Gastrocnemius medialis (tissue), 4 donors: ENCODE measurements at regions not wholly inside any gene's neighbourhood (a gene's known extent, or its start where the extent isn't known, plus 50 kb on each side); places are given as distances from the start of the nearest gene placed in this dataset.

Experiments
- ATAC-seq, 2 donors: fragments of 150-250 bp; one replicate each; pipeline ENCODE4 v1.9.1; 2016
- DNase-seq, 2 donors: peaks; one replicate each; pipeline ENCODE4 v3.0.0-alpha.2; 2019
- H3K27ac ChIP-seq, 4 donors: fragments of 200-600 bp; sonication (generic); 1 replicate in 1 of 4; 2 replicates in 3 of 4; pipeline ENCODE4 v1.5.1; 2016 to 2018; ENCODE audit warnings: mild to moderate bottlenecking in 2 of 4, moderate library complexity in 1 of 4
- H3K27me3 ChIP-seq, 3 donors: fragments of 200-600 bp; sonication (generic) in 2 of 3; 1 replicate in 1 of 3; 2 replicates in 2 of 3; pipeline versions ENCODE4 v1.5.1 to v1.6.0; 2016 to 2019; ENCODE audit warnings: mild to moderate bottlenecking in 1 of 3, moderate library complexity in 1 of 3
- H3K36me3 ChIP-seq, 2 donors: fragments of 200-600 bp; sonication (generic) in 1 of 2; one replicate each; pipeline ENCODE4 v1.5.1; 2017 to 2018
- H3K4me1 ChIP-seq, 2 donors: fragments of 200-600 bp; sonication (generic) in 1 of 2; one replicate each; pipeline ENCODE4 v1.5.1; 2016 to 2017; ENCODE audit warnings: mild to moderate bottlenecking in 2 of 2
- H3K4me3 ChIP-seq, 4 donors: fragments of 200-600 bp; sonication (generic) in 3 of 4; 1 replicate in 1 of 4; 2 replicates in 3 of 4; pipeline ENCODE4 v1.5.1; 2016 to 2019; ENCODE audit warnings: mild to moderate bottlenecking in 2 of 4
- H3K9me3 ChIP-seq, 3 donors: fragments of 200-600 bp; sonication (generic) in 2 of 3; 1 replicate in 1 of 3; 2 replicates in 2 of 3; pipeline ENCODE4 v1.5.1; 2016 to 2019
- POLR2A ChIP-seq, 2 donors: fragments of 450-650 bp; IDR thresholded peaks; one replicate each; pipeline ENCODE4 v1.6.1; 2017; ENCODE audit warnings: antibody characterized with exemption in 2 of 2, mild to moderate bottlenecking in 2 of 2, moderate library complexity in 2 of 2
- in situ Hi-C, 4 donors: fragments of 200-750 bp; cut with MboI; loops; one replicate each; pipeline versions ENCODE4 v1.15.0 to v1.8.0; 2017; ENCODE audit warnings: low sequenced_read_pairs in 4 of 4
- intact Hi-C: fragments of 100-400 bp; cut with DNase I; formaldehyde crosslinking; loops from one replicate; pipeline ENCODE4 v1.15.1; 2023; ENCODE audit warnings: low total_unique reads
- TF ChIP-seq, protein P1 (sequence below), 5 experiments: fragments of 450-650 bp in 3 of 5; fragments of 200-600 bp in 2 of 5; sonication (generic) in 2 of 5; IDR thresholded peaks in 4 of 5; conservative IDR thresholded peaks in 1 of 5; 1 replicate in 4 of 5; 2 replicates in 1 of 5; pipeline ENCODE4 v1.5.1; 2016 to 2019; ENCODE audit warnings: antibody characterized with exemption in 5 of 5, mild to moderate bottlenecking in 3 of 5, moderate library complexity in 3 of 5

DNA sequence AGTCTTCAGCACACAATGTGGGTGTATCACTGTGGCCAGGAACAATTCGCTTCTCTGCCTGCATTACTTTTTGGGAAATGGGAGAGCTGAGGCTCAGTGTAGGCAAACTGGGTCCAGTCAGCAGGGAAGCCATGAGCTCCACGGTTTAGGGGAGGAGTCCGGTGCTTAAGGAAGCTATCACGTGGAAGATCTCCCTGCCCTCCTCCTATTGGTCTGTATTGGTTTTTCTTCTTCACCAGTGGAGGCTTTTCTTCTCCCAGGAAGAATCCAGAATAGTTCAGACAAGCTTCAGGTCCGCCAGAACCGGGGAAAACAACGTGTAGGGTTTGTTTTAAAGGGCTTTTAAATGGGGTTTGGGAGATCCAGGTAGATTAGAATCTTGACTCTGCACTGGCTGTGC lies 156.2 kb upstream of the CAMK1G start:
- ATAC-seq (no peak), DNase-seq (no peak)
- intact Hi-C loops, result no loop called here
- Histone ChIP-seq H3K27me3 (no peaks in the 10 kb centered on the region), H3K4me1 (no peaks in the 10 kb centered on the region), H3K36me3 (no peaks in the 10 kb centered on the region), H3K27ac (no peak overlapping the region), H3K4me3 (no peak overlapping the region), H3K9me3 (no peaks in the 10 kb centered on the region)
- in situ Hi-C loops, result no loop called here
- TF ChIP-seq, protein P1, sequence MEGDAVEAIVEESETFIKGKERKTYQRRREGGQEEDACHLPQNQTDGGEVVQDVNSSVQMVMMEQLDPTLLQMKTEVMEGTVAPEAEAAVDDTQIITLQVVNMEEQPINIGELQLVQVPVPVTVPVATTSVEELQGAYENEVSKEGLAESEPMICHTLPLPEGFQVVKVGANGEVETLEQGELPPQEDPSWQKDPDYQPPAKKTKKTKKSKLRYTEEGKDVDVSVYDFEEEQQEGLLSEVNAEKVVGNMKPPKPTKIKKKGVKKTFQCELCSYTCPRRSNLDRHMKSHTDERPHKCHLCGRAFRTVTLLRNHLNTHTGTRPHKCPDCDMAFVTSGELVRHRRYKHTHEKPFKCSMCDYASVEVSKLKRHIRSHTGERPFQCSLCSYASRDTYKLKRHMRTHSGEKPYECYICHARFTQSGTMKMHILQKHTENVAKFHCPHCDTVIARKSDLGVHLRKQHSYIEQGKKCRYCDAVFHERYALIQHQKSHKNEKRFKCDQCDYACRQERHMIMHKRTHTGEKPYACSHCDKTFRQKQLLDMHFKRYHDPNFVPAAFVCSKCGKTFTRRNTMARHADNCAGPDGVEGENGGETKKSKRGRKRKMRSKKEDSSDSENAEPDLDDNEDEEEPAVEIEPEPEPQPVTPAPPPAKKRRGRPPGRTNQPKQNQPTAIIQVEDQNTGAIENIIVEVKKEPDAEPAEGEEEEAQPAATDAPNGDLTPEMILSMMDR (IDR thresholded peaks at IDR 0.05 in 4 of 5, conservative IDR thresholded peaks at IDR 0.05 in 1 of 5), result no peak
- no peak for TF ChIP-seq POLR2A (IDR thresholded peaks at IDR 0.05)

DNA sequence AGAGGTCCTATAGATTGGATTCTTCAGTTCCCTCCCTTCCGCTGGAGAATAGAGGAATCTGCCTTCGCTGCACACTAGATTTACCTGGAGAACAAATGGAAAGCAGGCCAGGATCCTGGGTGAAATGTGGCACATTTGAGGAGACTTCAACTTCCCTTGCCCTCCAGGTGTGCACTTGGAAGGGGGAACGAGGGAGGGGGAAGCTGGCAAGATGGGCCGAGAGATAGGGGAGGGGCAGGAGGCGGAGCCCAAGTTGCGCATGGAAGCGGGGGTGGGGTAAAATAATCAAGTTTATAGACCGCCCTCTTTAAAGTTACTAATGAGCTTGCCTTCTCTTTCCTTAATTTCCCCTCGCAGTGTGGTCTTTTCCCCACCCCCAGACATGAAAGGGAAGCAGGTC lies 155.7 kb upstream of the CAMK1G start:
- no peak for ATAC-seq
- Histone ChIP-seq H3K4me3 (no peak overlapping the region), H3K36me3 (no peaks in the 10 kb centered on the region), H3K9me3 (no peaks in the 10 kb centered on the region), H3K4me1 (no peaks in the 10 kb centered on the region), H3K27ac (no peak overlapping the region), H3K27me3 (no peaks in the 10 kb centered on the region)
- no peak for DNase-seq
- in situ Hi-C loops, result no loop called here
- intact Hi-C loops, result no loop called here
- TF ChIP-seq POLR2A (IDR thresholded peaks at IDR 0.05), result no peak
- TF ChIP-seq, protein P1 (IDR thresholded peaks at IDR 0.05 in 4 of 5, conservative IDR thresholded peaks at IDR 0.05 in 1 of 5), result no peak

DNA sequence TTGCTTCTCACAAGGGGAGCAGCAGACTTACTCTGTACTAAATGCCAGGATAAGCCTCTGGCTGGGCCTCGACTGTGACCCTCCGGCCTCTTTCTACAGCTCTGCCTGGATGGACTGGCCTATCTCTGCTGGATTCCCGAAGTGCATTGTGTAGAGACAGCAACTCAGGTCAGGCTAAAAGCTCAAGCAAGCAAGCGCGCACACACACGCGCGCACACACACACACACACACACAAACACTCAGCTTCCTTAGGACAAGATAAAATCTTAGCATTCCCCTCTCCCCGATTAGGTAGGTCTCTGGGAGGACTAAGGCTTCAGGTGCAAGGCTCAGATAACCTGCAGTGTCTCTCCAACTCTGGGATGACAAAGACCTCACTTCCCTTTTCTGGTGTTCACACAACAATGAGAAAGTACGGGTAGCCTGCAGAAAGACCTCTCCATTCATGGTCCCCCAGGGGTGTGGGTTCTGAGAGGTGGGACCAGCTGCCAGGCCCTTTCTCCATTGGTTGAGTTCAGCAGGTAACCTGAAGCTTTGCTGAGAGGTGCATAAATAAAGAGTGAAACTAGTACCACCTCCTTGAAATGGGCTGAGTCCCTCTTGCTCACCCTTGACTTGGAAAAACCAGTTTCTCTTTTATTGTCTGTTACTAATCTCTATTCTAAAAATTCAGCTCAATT lies 155.1 kb upstream of the CAMK1G start:
- Histone ChIP-seq H3K4me3 (no peak overlapping the region), H3K4me1 (no peaks in the 10 kb centered on the region), H3K36me3 (no peaks in the 10 kb centered on the region), H3K27me3 (no peaks in the 10 kb centered on the region), H3K9me3 (no peaks in the 10 kb centered on the region), H3K27ac (no peak overlapping the region)
- DNase-seq (no peak), ATAC-seq (no peak)
- in situ Hi-C loops (no loop called here), intact Hi-C loops (no loop called here)
- TF ChIP-seq, protein P1 (IDR thresholded peaks at IDR 0.05 in 4 of 5, conservative IDR thresholded peaks at IDR 0.05 in 1 of 5), result no peak
- no peak for TF ChIP-seq POLR2A (IDR thresholded peaks at IDR 0.05)

DNA sequence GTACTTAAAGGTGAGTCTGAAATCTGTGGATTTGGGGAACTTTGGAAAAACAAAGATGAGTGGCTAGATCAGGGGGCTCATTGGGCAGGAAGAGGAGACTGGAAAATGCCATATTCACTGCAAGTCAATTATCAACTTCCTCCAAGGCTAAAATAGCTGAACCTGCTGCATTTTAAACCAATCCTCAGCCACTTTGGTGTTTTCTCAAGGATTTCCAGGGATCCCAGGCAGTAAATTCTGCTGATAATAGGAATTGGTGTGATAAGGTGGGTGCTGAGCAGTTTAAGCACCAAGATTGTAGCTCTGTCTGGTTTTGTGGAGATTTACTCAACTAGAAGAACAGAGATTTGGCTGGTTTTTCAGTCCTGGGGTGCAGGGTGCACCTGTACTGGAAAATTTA lies 153.9 kb upstream of the CAMK1G start:
- no peak for DNase-seq
- Histone ChIP-seq H3K4me1 (no peaks in the 10 kb centered on the region), H3K9me3 (no peaks in the 10 kb centered on the region), H3K4me3 (no peak overlapping the region), H3K36me3 (no peaks in the 10 kb centered on the region), H3K27me3 (no peaks in the 10 kb centered on the region), H3K27ac (no peak overlapping the region)
- ATAC-seq, result no peak
- no peak for TF ChIP-seq POLR2A (IDR thresholded peaks at IDR 0.05)
- TF ChIP-seq, protein P1 (IDR thresholded peaks at IDR 0.05 in 4 of 5, conservative IDR thresholded peaks at IDR 0.05 in 1 of 5), result no peak
- in situ Hi-C loops (no loop called here), intact Hi-C loops (no loop called here)

DNA sequence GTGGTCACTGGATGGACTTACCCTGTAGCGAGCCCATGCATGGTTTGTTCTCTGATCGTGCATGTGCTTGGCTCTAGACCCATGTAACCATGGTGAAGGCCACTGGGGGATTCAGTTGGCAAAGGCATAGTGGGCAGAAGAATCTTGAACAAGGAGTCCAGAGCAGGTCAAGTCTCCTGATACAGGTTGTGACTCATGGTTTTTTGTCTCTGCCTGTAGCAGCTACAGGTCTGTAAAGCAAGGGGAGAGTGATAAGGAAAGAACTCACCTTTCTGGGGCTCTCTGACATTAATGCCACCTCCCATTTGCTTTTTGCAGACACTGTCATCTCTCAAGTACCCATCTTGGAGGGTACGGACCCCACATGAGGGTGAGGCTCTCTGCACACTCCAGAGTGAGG lies 153.4 kb upstream of the CAMK1G start:
- TF ChIP-seq POLR2A (IDR thresholded peaks at IDR 0.05), result no peak
- TF ChIP-seq, protein P1 (IDR thresholded peaks at IDR 0.05 in 4 of 5, conservative IDR thresholded peaks at IDR 0.05 in 1 of 5), result no peak
- DNase-seq (no peak), ATAC-seq (no peak)
- Histone ChIP-seq H3K27me3 (no peaks in the 10 kb centered on the region), H3K4me1 (no peaks in the 10 kb centered on the region), H3K36me3 (no peaks in the 10 kb centered on the region), H3K4me3 (no peak overlapping the region), H3K27ac (no peak overlapping the region), H3K9me3 (no peaks in the 10 kb centered on the region)
- in situ Hi-C loops (no loop called here), intact Hi-C loops (no loop called here)
